Progenitor cell of endocrine pancreas (in vitro differentiated cells): ENCODE measurements at regions not wholly inside any gene's neighbourhood (a gene's known extent, or its start where the extent isn't known, plus 50 kb on each side); places are given as distances from the start of the nearest gene placed in this dataset.

Experiments
- DNase-seq: peaks from one replicate; pipeline ENCODE4 v3.0.0; 2021; ENCODE audit warnings: low spot score; ENCODE audit not compliant: unreplicated experiment
- H3K27ac Mint-ChIP-seq: 2 replicates; pipeline ENCODE4 v1.8.0; 2021; ENCODE audit warnings: mild to moderate bottlenecking, moderate library complexity, mixed read lengths
- H3K27me3 Mint-ChIP-seq: 2 replicates; pipeline ENCODE4 v1.8.0; 2021; ENCODE audit warnings: mixed read lengths
- H3K36me3 Mint-ChIP-seq: 2 replicates; pipeline ENCODE4 v1.8.0; 2022; ENCODE audit warnings: mixed read lengths; ENCODE audit not compliant: insufficient read depth
- H3K4me1 Mint-ChIP-seq: 2 replicates; pipeline ENCODE4 v1.8.0; 2021; ENCODE audit warnings: low read depth, mixed read lengths
- H3K4me3 Mint-ChIP-seq: 2 replicates; pipeline ENCODE4 v1.8.0; 2021; ENCODE audit warnings: low read depth, mild to moderate bottlenecking, moderate library complexity, mixed read lengths
- H3K9me3 Mint-ChIP-seq: 2 replicates; pipeline ENCODE4 v1.8.0; 2021; ENCODE audit warnings: low read depth, mixed read lengths
- TF ChIP-seq, protein P1 (sequence below): fragments of 200-600 bp; sonication (generic); IDR thresholded peaks from one replicate; pipeline ENCODE4 v1.5.0; 2021; ENCODE audit warnings: antibody characterized with exemption, mild to moderate bottlenecking; ENCODE audit not compliant: unreplicated experiment

- Mint-ChIP-seq H3K4me3 (no peak overlapping the region), H3K36me3 (no peaks in the 10 kb centered on the region), H3K27me3 (peaks cover 8% of the 10 kb centered on the region), H3K27ac (no peak overlapping the region), H3K9me3 (peaks cover 13% of the 10 kb centered on the region), H3K4me1 (no peaks in the 10 kb centered on the region)
- TF ChIP-seq, protein P1, sequence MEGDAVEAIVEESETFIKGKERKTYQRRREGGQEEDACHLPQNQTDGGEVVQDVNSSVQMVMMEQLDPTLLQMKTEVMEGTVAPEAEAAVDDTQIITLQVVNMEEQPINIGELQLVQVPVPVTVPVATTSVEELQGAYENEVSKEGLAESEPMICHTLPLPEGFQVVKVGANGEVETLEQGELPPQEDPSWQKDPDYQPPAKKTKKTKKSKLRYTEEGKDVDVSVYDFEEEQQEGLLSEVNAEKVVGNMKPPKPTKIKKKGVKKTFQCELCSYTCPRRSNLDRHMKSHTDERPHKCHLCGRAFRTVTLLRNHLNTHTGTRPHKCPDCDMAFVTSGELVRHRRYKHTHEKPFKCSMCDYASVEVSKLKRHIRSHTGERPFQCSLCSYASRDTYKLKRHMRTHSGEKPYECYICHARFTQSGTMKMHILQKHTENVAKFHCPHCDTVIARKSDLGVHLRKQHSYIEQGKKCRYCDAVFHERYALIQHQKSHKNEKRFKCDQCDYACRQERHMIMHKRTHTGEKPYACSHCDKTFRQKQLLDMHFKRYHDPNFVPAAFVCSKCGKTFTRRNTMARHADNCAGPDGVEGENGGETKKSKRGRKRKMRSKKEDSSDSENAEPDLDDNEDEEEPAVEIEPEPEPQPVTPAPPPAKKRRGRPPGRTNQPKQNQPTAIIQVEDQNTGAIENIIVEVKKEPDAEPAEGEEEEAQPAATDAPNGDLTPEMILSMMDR: no peak
- DNase-seq: no peak
Observed at GRCh38 chrX:149120459-149120858, 384.6 kb downstream of the IDS start.

GRCh38 chrX:149114874-149115273 lies 390.2 kb downstream of the IDS start:
- TF ChIP-seq, protein P1: no peak
- DNase-seq: no peak
- Mint-ChIP-seq H3K4me3 (no peak overlapping the region), H3K36me3 (no peaks in the 10 kb centered on the region), H3K27me3 (no peaks in the 10 kb centered on the region), H3K4me1 (no peaks in the 10 kb centered on the region), H3K27ac (no peak overlapping the region), H3K9me3 (peaks cover 40% of the 10 kb centered on the region)

DNA sequence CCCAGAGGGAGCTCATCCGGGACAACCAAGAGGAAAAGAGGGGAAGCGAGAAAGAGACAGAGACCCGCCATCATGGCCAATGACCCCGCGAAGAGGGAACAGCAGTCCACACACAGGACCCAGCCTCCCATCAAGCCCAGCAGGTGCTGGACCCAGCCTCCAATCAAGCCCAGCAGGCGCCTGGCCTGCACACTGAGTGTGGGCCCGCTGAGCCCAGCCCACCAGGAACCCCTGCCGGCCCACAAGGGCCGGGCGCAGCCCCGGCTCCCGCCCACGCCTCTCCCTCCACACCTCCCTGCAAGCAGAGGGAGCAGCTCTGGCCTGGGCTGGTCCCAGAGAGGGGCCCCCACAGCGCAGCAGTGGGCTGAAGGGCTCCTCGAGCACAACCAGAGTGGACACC lies 391.1 kb downstream of the IDS start:
- no peak for DNase-seq
- Mint-ChIP-seq H3K27ac (no peak overlapping the region), H3K9me3 (peaks cover 48% of the 10 kb centered on the region), H3K36me3 (peaks cover 1% of the 10 kb centered on the region), H3K27me3 (no peaks in the 10 kb centered on the region), H3K4me3 (no peak overlapping the region), H3K4me1 (no peaks in the 10 kb centered on the region)
- TF ChIP-seq, protein P1: no peak

DNA sequence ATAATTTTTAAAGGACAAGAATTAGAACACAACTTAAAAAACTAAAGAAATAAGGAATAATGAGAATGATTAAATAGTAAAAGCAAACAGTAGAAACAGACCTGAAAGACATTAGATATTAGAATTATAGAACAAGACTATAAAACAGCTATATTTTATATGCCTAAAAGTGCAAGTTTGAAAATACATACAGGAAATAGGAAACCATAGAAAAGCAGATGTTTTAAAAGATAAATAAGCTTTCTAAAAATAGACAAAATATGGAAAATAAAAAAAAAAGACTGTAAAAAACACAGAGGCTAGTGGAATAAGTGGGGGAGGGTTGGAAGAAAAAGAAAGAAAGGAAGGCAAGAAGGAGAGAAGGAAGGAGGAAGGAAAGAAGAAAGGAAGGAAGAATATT lies 407.3 kb downstream of the IDS start:
- TF ChIP-seq, protein P1: no peak
- Mint-ChIP-seq H3K36me3 (no peaks in the 10 kb centered on the region), H3K4me3 (no peak overlapping the region), H3K9me3 (peaks cover 13% of the 10 kb centered on the region), H3K27me3 (peaks cover 2% of the 10 kb centered on the region), H3K27ac (no peak overlapping the region), H3K4me1 (no peaks in the 10 kb centered on the region)
- DNase-seq: no peak

- Mint-ChIP-seq H3K27me3 (no peaks in the 10 kb centered on the region), H3K27ac (no peak overlapping the region), H3K4me1 (no peaks in the 10 kb centered on the region), H3K9me3 (peaks cover 11% of the 10 kb centered on the region), H3K4me3 (no peak overlapping the region), H3K36me3 (no peaks in the 10 kb centered on the region)
- DNase-seq: no peak
- TF ChIP-seq, protein P1: no peak
Observed at GRCh38 chrX:149092179-149092578, 412.9 kb downstream of the IDS start.
